HepG2 (cell line): ENCODE measurements at regions not wholly inside any gene's neighbourhood (a gene's known extent, or its start where the extent isn't known, plus 50 kb on each side); places are given as distances from the start of the nearest gene placed in this dataset.

ENCODE experiments used
- ATAC-seq: fragments of 200-7000 bp; cut with Tn5 transposase; 3 replicates; pipeline ENCODE4 v1.9.1; 2020; ENCODE audit warnings: mild to moderate bottlenecking, moderate library complexity
- BruUV-seq: library from RNA; stranded (reverse); fragments of 400-500 nt; replicated peaks from 2 replicates; lab custom pipeline; 2021; lab: Mats Ljungman, UMichigan
- CTCF ChIA-PET: fragments of 300-600 bp; formaldehyde crosslinking; extraction: SDS; loops from one replicate; lab custom pipeline; 2021; ENCODE audit warnings: low total read pairs, inconsistent platforms, low intra/inter-chr PET ratio; lab: Yijun Ruan, JAX
- POLR2A ChIA-PET: fragments of 350-600 bp; sonication (Branson Sonifier 250); formaldehyde crosslinking; loops from one replicate; lab custom pipeline; 2020; ENCODE audit warnings: antibody characterized with exemption, inconsistent platforms; lab: Yijun Ruan, JAX
- DNase-seq: peaks from one replicate; pipeline ENCODE4 v3.0.0-alpha.2; 2015; ENCODE audit warnings: low spot score
- FAIRE-seq: peaks from 3 replicates; lab custom pipeline; 2011; peaks lifted over from hg19 to GRCh38; lab: Jason Lieb, UNC
- H2AFZ ChIP-seq: one replicate; pipeline ENCODE4 v1.6.1; 2011; ENCODE audit warnings: low read length, inconsistent platforms
- H3K27ac ChIP-seq: fragments of 300-600 bp; 3 replicates; pipeline ENCODE4 v1.8.0; 2011; ENCODE audit warnings: mixed run types, mild to moderate bottlenecking, mixed read lengths, low read length, inconsistent platforms; ENCODE audit not compliant: insufficient read depth; ENCODE audit errors: extremely low read length
- H3K27me3 ChIP-seq, 2 experiments: fragments of 200-600 bp in 1 of 2; 2 replicates in 1 of 2; 3 replicates in 1 of 2; pipeline versions ENCODE4 v1.6.0 to v1.8.0; 2011; ENCODE audit warnings: low read length in 2 of 2, mild to moderate bottlenecking in 2 of 2, moderate library complexity in 2 of 2, inconsistent platforms in 1 of 2; ENCODE audit not compliant: insufficient read depth in 2 of 2, control insufficient read depth in 1 of 2
- H3K36me3 ChIP-seq, 2 experiments: fragments of 200-600 bp in 1 of 2; replicated peaks in 1 of 2; 2 replicates in 1 of 2; 3 replicates in 1 of 2; pipeline versions ENCODE4 v1.5.1 to v1.8.0; 2011; ENCODE audit warnings: low read length in 2 of 2, inconsistent platforms in 1 of 2; ENCODE audit not compliant: insufficient read depth in 2 of 2, control insufficient read depth in 1 of 2
- H3K4me1 ChIP-seq: 2 replicates; pipeline ENCODE4 v1.5.1; 2012; ENCODE audit warnings: low read length, inconsistent platforms; ENCODE audit not compliant: insufficient read depth
- H3K4me2 ChIP-seq: 2 replicates; pipeline ENCODE4 v1.6.0; 2011; ENCODE audit warnings: low read depth, low read length, inconsistent platforms
- H3K4me3 ChIP-seq, 3 experiments: fragments of 200-600 bp in 1 of 3; sonication (generic), shearing (Covaris generic) in 1 of 3; replicated peaks in 1 of 3; 2 replicates each; pipeline ENCODE4 v1.5.1; 2011 to 2016; ENCODE audit warnings: low read length in 3 of 3, inconsistent platforms in 2 of 3, low read depth in 2 of 3, mild to moderate bottlenecking in 2 of 3, control low read depth in 1 of 3, mixed read lengths in 1 of 3; ENCODE audit not compliant: insufficient read depth in 1 of 3
- H3K79me2 ChIP-seq: one replicate; pipeline ENCODE4 v1.6.1; 2011; ENCODE audit warnings: low read length, inconsistent platforms; ENCODE audit not compliant: insufficient read depth
- H3K9ac ChIP-seq: 2 replicates; pipeline ENCODE4 v1.6.0; 2011; ENCODE audit warnings: mild to moderate bottlenecking, low read depth, low read length, inconsistent platforms; ENCODE audit not compliant: insufficient read depth
- H3K9me3 ChIP-seq: 2 replicates; pipeline ENCODE4 v1.5.1; 2012; ENCODE audit warnings: mild to moderate bottlenecking, low read length
- H4K20me1 ChIP-seq: 2 replicates; pipeline ENCODE4 v1.6.0; 2011; ENCODE audit warnings: inconsistent platforms, mild to moderate bottlenecking, low read length, moderate library complexity; ENCODE audit not compliant: insufficient read depth
- CEBPG ChIP-seq: IDR thresholded peaks from 2 replicates; pipeline ENCODE4 v1.6.1; 2016
- FLYWCH1 ChIP-seq: sonication (generic); formaldehyde crosslinking; IDR thresholded peaks from 2 replicates; pipeline ENCODE4 v1.8.1; 2023; ENCODE audit warnings: mild to moderate bottlenecking, missing genetic modification reagents
- MED13 ChIP-seq: sonication (generic); formaldehyde crosslinking; IDR thresholded peaks from 2 replicates; pipeline ENCODE4 v1.5.0; 2020; ENCODE audit warnings: missing genetic modification reagents
- RXRA ChIP-seq: sonication (generic); formaldehyde crosslinking; IDR thresholded peaks from 2 replicates; pipeline ENCODE4 v1.5.1; 2020; ENCODE audit warnings: missing genetic modification reagents
- ZNF232 ChIP-seq: sonication (generic); formaldehyde crosslinking; IDR thresholded peaks from 2 replicates; pipeline ENCODE4 v1.4.0; 2020; ENCODE audit warnings: missing genetic modification reagents, borderline replicate concordance
- ZNF7 ChIP-seq: IDR thresholded peaks from 2 replicates; pipeline ENCODE4 v1.6.1; 2016; ENCODE audit warnings: missing biosample characterization, missing genetic modification reagents
- WGBS: methylation state at CpG from one replicate; pipeline ENCODE4 v1.1.6; 2017; ENCODE audit warnings: low lambda C conversion rate; 5-methylcytosine and 5-hydroxymethylcytosine counted together
- in situ Hi-C: cut with HindIII; loops from 2 replicates; pipeline ENCODE4 v1.10.0; 2017; ENCODE audit warnings: low pct_unique_long_range_greater_than_20kb; ENCODE audit not compliant: extremely low pct_ligation_motif_present
- intact Hi-C: fragments of 100-400 bp; cut with micrococcal nuclease; formaldehyde crosslinking; loops from one replicate; pipeline ENCODE4 v1.10.0; 2022; ENCODE audit not compliant: unreplicated experiment
- TF ChIP-seq, protein P1 (sequence below): sonication (generic); formaldehyde crosslinking; IDR thresholded peaks from 2 replicates; pipeline ENCODE4 v1.8.0; 2022; ENCODE audit warnings: missing genetic modification reagents, mild to moderate bottlenecking, borderline replicate concordance
- TF ChIP-seq, protein P2 (sequence below): sonication (generic); formaldehyde crosslinking; IDR thresholded peaks from 2 replicates; pipeline ENCODE4 v1.5.0; 2020; ENCODE audit warnings: mild to moderate bottlenecking, missing genetic modification reagents, borderline replicate concordance

DNA sequence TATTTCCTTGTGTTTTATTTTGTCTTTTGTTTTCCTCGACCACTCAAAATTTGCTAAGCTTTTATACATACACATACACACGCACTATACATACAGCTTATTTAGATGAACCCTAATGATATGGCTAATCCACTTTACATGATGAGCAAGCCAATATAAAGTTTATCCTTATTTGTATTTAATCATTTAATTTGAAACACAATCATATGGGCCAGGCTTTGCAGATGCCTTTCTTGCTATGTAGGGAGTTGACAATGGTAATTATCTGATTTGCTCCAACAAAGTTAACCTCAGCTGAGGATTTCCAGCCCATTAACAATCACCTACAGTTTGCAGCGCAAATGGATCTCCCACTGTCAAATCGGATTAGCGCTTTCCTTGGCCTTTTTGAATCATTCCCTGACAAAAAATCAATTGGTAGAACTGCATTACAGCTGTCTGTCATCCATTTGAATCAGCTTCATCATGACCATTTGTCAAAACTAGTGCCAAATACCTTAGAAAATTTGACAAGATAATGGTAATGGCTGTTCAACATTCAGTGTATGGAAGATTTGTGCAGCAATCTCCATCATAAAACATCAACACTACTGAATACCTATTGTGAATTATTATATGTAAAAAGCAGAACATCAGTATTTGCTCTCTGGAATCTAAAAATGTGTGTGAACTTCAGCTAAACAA is 352.6 kb downstream of the MRPL39 start:
- intact Hi-C loops: no loop called here
- TF ChIP-seq MED13 (CRISPR knock-in tag): no peak
- no peak for TF ChIP-seq CEBPG
- TF ChIP-seq ZNF232: no peak
- TF ChIP-seq, protein P1, sequence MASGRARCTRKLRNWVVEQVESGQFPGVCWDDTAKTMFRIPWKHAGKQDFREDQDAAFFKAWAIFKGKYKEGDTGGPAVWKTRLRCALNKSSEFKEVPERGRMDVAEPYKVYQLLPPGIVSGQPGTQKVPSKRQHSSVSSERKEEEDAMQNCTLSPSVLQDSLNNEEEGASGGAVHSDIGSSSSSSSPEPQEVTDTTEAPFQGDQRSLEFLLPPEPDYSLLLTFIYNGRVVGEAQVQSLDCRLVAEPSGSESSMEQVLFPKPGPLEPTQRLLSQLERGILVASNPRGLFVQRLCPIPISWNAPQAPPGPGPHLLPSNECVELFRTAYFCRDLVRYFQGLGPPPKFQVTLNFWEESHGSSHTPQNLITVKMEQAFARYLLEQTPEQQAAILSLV (CRISPR knock-in tag): no peak
- TF ChIP-seq FLYWCH1 (CRISPR knock-in tag): no peak
- TF ChIP-seq, all 625 proteins: peak for 0
- no peak for ATAC-seq
- POLR2A ChIA-PET: no interaction called here
- FAIRE-seq: no peak
- Histone ChIP-seq H2AFZ (no peak overlapping the region), H3K36me3 (no peaks in the 10 kb centered on the region), H4K20me1 (no peaks in the 10 kb centered on the region), H3K9ac (no peak overlapping the region), H3K79me2 (no peaks in the 10 kb centered on the region), H3K27ac (no peak overlapping the region), H3K4me1 (no peaks in the 10 kb centered on the region), H3K4me2 (no peak overlapping the region), H3K9me3 (peaks cover 93% of the 10 kb centered on the region), H3K27me3 (no peaks in the 10 kb centered on the region), H3K4me3 (no peak overlapping the region)
- WGBS: 2% methylated on average over 5 of the region's 5 CpGs
- in situ Hi-C loops: no loop called here
- CTCF ChIA-PET: no interaction called here
- DNase-seq: no peak
- BruUV-seq: no TSS peak

DNA sequence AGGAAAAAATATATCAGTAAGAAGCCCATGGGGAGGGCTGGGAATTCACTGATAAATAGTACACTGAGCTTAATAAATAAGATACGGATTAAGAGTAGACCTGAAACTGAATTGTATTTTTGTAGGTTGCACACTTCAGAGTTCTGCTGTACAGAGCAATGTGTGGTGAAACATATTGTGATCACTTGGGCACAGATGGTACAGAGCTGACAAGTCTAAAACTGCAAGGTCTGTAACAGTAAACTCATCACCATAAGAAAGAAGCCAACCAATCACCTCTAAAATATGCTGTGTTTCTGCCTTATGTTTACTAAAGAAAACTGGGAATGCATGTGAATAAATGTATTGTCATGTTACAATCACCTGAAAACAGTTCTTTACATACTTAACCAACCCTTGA is 360.7 kb downstream of the MRPL39 start:
- Histone ChIP-seq H4K20me1 (no peaks in the 10 kb centered on the region), H3K4me2 (no peak overlapping the region), H3K36me3 (no peaks in the 10 kb centered on the region), H2AFZ (no peak overlapping the region), H3K9me3 (peaks cover 83% of the 10 kb centered on the region), H3K79me2 (no peaks in the 10 kb centered on the region), H3K4me1 (no peaks in the 10 kb centered on the region), H3K27ac (no peak overlapping the region), H3K9ac (no peak overlapping the region), H3K4me3 (no peak overlapping the region), H3K27me3 (no peaks in the 10 kb centered on the region)
- CTCF ChIA-PET: no interaction called here
- in situ Hi-C loops (no loop called here), intact Hi-C loops (no loop called here)
- BruUV-seq: no TSS peak
- POLR2A ChIA-PET: no interaction called here
- FAIRE-seq (no peak), DNase-seq (no peak), ATAC-seq (no peak)
- WGBS: 6% methylated on average over 1 of the region's 1 CpG
- TF ChIP-seq, protein P2, sequence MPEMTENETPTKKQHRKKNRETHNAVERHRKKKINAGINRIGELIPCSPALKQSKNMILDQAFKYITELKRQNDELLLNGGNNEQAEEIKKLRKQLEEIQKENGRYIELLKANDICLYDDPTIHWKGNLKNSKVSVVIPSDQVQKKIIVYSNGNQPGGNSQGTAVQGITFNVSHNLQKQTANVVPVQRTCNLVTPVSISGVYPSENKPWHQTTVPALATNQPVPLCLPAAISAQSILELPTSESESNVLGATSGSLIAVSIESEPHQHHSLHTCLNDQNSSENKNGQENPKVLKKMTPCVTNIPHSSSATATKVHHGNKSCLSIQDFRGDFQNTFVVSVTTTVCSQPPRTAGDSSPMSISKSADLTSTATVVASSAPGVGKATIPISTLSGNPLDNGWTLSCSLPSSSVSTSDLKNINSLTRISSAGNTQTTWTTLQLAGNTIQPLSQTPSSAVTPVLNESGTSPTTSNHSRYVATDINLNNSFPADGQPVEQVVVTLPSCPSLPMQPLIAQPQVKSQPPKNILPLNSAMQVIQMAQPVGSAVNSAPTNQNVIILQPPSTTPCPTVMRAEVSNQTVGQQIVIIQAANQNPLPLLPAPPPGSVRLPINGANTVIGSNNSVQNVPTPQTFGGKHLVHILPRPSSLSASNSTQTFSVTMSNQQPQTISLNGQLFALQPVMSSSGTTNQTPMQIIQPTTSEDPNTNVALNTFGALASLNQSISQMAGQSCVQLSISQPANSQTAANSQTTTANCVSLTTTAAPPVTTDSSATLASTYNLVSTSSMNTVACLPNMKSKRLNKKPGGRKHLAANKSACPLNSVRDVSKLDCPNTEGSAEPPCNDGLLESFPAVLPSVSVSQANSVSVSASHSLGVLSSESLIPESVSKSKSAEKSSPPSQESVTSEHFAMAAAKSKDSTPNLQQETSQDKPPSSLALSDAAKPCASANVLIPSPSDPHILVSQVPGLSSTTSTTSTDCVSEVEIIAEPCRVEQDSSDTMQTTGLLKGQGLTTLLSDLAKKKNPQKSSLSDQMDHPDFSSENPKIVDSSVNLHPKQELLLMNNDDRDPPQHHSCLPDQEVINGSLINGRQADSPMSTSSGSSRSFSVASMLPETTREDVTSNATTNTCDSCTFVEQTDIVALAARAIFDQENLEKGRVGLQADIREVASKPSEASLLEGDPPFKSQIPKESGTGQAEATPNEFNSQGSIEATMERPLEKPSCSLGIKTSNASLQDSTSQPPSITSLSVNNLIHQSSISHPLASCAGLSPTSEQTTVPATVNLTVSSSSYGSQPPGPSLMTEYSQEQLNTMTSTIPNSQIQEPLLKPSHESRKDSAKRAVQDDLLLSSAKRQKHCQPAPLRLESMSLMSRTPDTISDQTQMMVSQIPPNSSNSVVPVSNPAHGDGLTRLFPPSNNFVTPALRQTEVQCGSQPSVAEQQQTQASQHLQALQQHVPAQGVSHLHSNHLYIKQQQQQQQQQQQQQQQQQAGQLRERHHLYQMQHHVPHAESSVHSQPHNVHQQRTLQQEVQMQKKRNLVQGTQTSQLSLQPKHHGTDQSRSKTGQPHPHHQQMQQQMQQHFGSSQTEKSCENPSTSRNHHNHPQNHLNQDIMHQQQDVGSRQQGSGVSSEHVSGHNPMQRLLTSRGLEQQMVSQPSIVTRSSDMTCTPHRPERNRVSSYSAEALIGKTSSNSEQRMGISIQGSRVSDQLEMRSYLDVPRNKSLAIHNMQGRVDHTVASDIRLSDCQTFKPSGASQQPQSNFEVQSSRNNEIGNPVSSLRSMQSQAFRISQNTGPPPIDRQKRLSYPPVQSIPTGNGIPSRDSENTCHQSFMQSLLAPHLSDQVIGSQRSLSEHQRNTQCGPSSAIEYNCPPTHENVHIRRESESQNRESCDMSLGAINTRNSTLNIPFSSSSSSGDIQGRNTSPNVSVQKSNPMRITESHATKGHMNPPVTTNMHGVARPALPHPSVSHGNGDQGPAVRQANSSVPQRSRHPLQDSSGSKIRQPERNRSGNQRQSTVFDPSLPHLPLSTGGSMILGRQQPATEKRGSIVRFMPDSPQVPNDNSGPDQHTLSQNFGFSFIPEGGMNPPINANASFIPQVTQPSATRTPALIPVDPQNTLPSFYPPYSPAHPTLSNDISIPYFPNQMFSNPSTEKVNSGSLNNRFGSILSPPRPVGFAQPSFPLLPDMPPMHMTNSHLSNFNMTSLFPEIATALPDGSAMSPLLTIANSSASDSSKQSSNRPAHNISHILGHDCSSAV (CRISPR knock-in tag): no peak
- TF ChIP-seq RXRA (CRISPR knock-in tag): no peak
- no peak for TF ChIP-seq ZNF7
